SK-N-SH (cell line): ENCODE measurements at regions not wholly inside any gene's neighbourhood (a gene's known extent, or its start where the extent isn't known, plus 50 kb on each side); places are given as distances from the start of the nearest gene placed in this dataset.

Experiments
- CTCF ChIA-PET: fragments of 300-600, 350-600 bp; formaldehyde crosslinking; extraction: SDS; loops from one replicate; lab custom pipeline; 2021; lab: Yijun Ruan, JAX
- POLR2A ChIA-PET: fragments of 350-600 bp; sonication (Branson Sonifier 250); formaldehyde crosslinking; extraction: SDS; loops from one replicate; lab custom pipeline; 2020; ENCODE audit warnings: antibody characterized with exemption, inconsistent platforms; lab: Yijun Ruan, JAX
- DNase-seq: peaks from one replicate; pipeline ENCODE4 v3.0.0; 2012
- H2AFZ ChIP-seq: fragments of 200-600 bp; sonication (generic); 2 replicates; pipeline ENCODE4 v1.8.1; 2016; ENCODE audit warnings: antibody characterized with exemption, mild to moderate bottlenecking, low read depth
- H3F3A ChIP-seq: fragments of 200-600 bp; sonication (generic); replicated peaks from 2 replicates; pipeline ENCODE3; 2016; ENCODE audit warnings: antibody characterized with exemption, mild to moderate bottlenecking; ENCODE audit not compliant: insufficient read depth
- H3K27ac ChIP-seq, 2 experiments: fragments of 200-500 bp in 1 of 2; fragments of 200-600 bp in 1 of 2; sonication (Bioruptor generic) in 1 of 2; sonication (generic), shearing (Covaris generic) in 1 of 2; 2 replicates each; pipeline versions ENCODE4 v1.5.1 to v1.6.1; 2014 to 2016; ENCODE audit warnings: low read depth in 2 of 2, inconsistent platforms in 1 of 2, low read length in 1 of 2, mild to moderate bottlenecking in 1 of 2, mixed read lengths in 1 of 2
- H3K27me3 ChIP-seq: fragments of 200-600 bp; sonication (generic), shearing (Covaris generic); 2 replicates; pipeline ENCODE4 v1.6.1; 2016; ENCODE audit warnings: mixed run types; ENCODE audit not compliant: insufficient read depth
- H3K36me3 ChIP-seq, 2 experiments: fragments of 200-500 bp in 1 of 2; fragments of 200-600 bp in 1 of 2; sonication (Bioruptor generic) in 1 of 2; sonication (generic) in 1 of 2; replicated peaks in 1 of 2; 2 replicates each; pipeline versions ENCODE3 to v1.5.1; 2014 to 2016; ENCODE audit warnings: low read length in 1 of 2, mild to moderate bottlenecking in 1 of 2; ENCODE audit not compliant: insufficient read depth in 2 of 2, control insufficient read depth in 1 of 2
- H3K4me1 ChIP-seq, 2 experiments: fragments of 200-500 bp in 1 of 2; fragments of 200-600 bp in 1 of 2; sonication (Bioruptor generic) in 1 of 2; sonication (generic), shearing (Covaris generic) in 1 of 2; 2 replicates each; pipeline versions ENCODE4 v1.5.1 to v1.6.1; 2014 to 2016; ENCODE audit warnings: low read depth in 1 of 2, low read length in 1 of 2, mixed run types in 1 of 2; ENCODE audit not compliant: insufficient read depth in 2 of 2, control insufficient read depth in 1 of 2
- H3K4me2 ChIP-seq: fragments of 200-600 bp; sonication (generic), shearing (Covaris generic); 2 replicates; pipeline ENCODE4 v1.6.1; 2017; ENCODE audit warnings: mixed run types
- H3K4me3 ChIP-seq, 2 experiments: fragments of 200-500 bp in 1 of 2; fragments of 200-600 bp in 1 of 2; sonication (Bioruptor generic) in 1 of 2; sonication (generic), shearing (Covaris generic) in 1 of 2; 2 replicates each; pipeline versions ENCODE4 v1.5.1 to v1.8.1; 2014 to 2016; ENCODE audit warnings: low read depth in 2 of 2, inconsistent platforms in 1 of 2, low read length in 1 of 2, mild to moderate bottlenecking in 1 of 2, mixed read lengths in 1 of 2, moderate library complexity in 1 of 2
- H3K79me2 ChIP-seq: fragments of 200-600 bp; sonication (generic); 2 replicates; pipeline ENCODE4 v1.8.1; 2017; ENCODE audit warnings: mild to moderate bottlenecking; ENCODE audit not compliant: insufficient read depth
- H3K9ac ChIP-seq: fragments of 200-600 bp; sonication (generic); 2 replicates; pipeline ENCODE4 v1.6.1; 2017; ENCODE audit warnings: mixed run types
- H3K9me2 ChIP-seq: fragments of 200-600 bp; sonication (generic); 2 replicates; pipeline ENCODE4 v1.6.1; 2017; ENCODE audit warnings: mixed run types
- H3K9me3 ChIP-seq: fragments of 200-600 bp; sonication (generic); 2 replicates; pipeline ENCODE4 v1.6.1; 2017; ENCODE audit warnings: mixed run types, mild to moderate bottlenecking, moderate library complexity
- H4K20me1 ChIP-seq: fragments of 200-600 bp; sonication (generic); 2 replicates; pipeline ENCODE4 v1.6.1; 2017; ENCODE audit warnings: mild to moderate bottlenecking, mixed run types; ENCODE audit not compliant: insufficient read depth
- CHD2 ChIP-seq: fragments of 150-350 bp; IDR thresholded peaks from 2 replicates; pipeline ENCODE4 v1.6.1; 2018; ENCODE audit warnings: low read length; ENCODE audit not compliant: partially characterized antibody
- EP300 ChIP-seq, 2 experiments: IDR thresholded peaks; 2 replicates each; pipeline versions ENCODE4 v1.4.0 to v1.6.1; 2012; ENCODE audit warnings: borderline replicate concordance in 1 of 2, low read depth in 1 of 2, low read length in 1 of 2
- FOSL2 ChIP-seq: IDR thresholded peaks from 2 replicates; pipeline ENCODE4 v1.4.0; 2012; ENCODE audit warnings: low read depth, mild to moderate bottlenecking, moderate library complexity, borderline replicate concordance
- FOXJ3 ChIP-seq: sonication (generic); formaldehyde crosslinking; IDR thresholded peaks from 2 replicates; pipeline ENCODE4 v1.5.1; 2020; ENCODE audit warnings: mild to moderate bottlenecking, missing genetic modification reagents
- NFIC ChIP-seq: IDR thresholded peaks from 2 replicates; pipeline ENCODE4 v1.4.0; 2012; ENCODE audit warnings: borderline replicate concordance
- NRF1 ChIP-seq: IDR thresholded peaks from 2 replicates; pipeline ENCODE4 v1.6.1; 2012; ENCODE audit warnings: low read depth, mild to moderate bottlenecking, low read length
- POLR2AphosphoS5 ChIP-seq: IDR thresholded peaks from 2 replicates; pipeline ENCODE4 v1.6.1; 2012; ENCODE audit warnings: low read depth, low read length
- RCOR1 ChIP-seq: fragments of 150-350 bp; IDR thresholded peaks from 2 replicates; pipeline ENCODE4 v1.6.1; 2017; ENCODE audit warnings: antibody characterized with exemption, low read length
- RFX5 ChIP-seq: IDR thresholded peaks from 2 replicates; pipeline ENCODE4 v1.6.1; 2012; ENCODE audit warnings: mild to moderate bottlenecking, improper control_type of control experiment, low read length
- RXRA ChIP-seq: IDR thresholded peaks from 2 replicates; pipeline ENCODE4 v1.4.0; 2012; ENCODE audit warnings: low read depth, mild to moderate bottlenecking, borderline replicate concordance
- SMC3 ChIP-seq: IDR thresholded peaks from 2 replicates; pipeline ENCODE4 v1.6.1; 2012; ENCODE audit warnings: low read depth, low read length, improper control_type of control experiment
- TAF1 ChIP-seq: IDR thresholded peaks from 2 replicates; pipeline ENCODE4 v1.6.1; 2012; ENCODE audit warnings: low read depth, mild to moderate bottlenecking, low read length, moderate library complexity, borderline replicate concordance
- TEAD4 ChIP-seq: IDR thresholded peaks from 2 replicates; pipeline ENCODE4 v1.4.0; 2012; ENCODE audit warnings: mild to moderate bottlenecking, borderline replicate concordance; ENCODE audit not compliant: insufficient read depth
- WGBS: methylation state at CpG from one replicate; pipeline ENCODE4 v1.1.6; 2017; ENCODE audit warnings: low lambda C conversion rate; 5-methylcytosine and 5-hydroxymethylcytosine counted together
- TF ChIP-seq, protein P1 (sequence below): fragments of 200-600 bp; sonication (generic); IDR thresholded peaks from 2 replicates; pipeline ENCODE4 v1.6.1; 2017; ENCODE audit warnings: antibody characterized with exemption, mild to moderate bottlenecking, moderate library complexity
- TF ChIP-seq, protein P2 (sequence below): IDR thresholded peaks from 2 replicates; pipeline ENCODE4 v1.6.1; 2012; ENCODE audit warnings: mild to moderate bottlenecking, low read depth, low read length, moderate library complexity
- TF ChIP-seq, protein P3 (sequence below): fragments of 150-350 bp; IDR thresholded peaks from 2 replicates; pipeline ENCODE4 v1.6.1; 2017; ENCODE audit warnings: antibody characterized with exemption, low read length, low read depth, borderline replicate concordance
- TF ChIP-seq, protein P4 (sequence below): IDR thresholded peaks from 2 replicates; pipeline ENCODE4 v1.4.0; 2012; ENCODE audit warnings: low read depth, borderline replicate concordance
- TF ChIP-seq, protein P5 (sequence below): IDR thresholded peaks from 2 replicates; pipeline ENCODE4 v1.4.0; 2012; ENCODE audit warnings: low read depth
- TF ChIP-seq, protein P6 (sequence below): fragments of 150-350 bp; IDR thresholded peaks from 2 replicates; pipeline ENCODE4 v1.6.1; 2016; ENCODE audit warnings: mild to moderate bottlenecking, low read depth, low read length

DNA sequence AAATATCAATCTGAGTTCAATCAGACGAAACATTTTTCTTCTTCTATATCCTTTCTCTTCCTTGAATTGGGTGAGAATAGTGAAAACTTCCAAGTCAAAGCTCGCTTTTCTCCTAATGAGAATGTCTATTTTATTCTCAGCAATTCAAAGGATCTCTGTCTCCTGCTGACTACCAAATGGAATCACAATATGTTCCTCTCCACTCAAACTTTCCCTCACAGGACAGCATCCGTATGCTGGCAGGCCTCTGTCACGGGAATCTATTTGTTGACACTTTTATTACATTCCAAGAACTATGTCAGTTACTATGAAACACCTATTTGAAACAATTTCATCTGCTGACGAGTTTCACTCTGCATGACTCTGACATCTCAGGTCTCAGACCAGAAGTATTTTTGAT, 1196.6 kb downstream of the CDH11 start:
- Histone ChIP-seq H3K9ac (no peak overlapping the region), H3K4me1 (no peaks in the 10 kb centered on the region; a peak in 1 of 4 replicates), H3K36me3 (no peaks in the 10 kb centered on the region), H3K9me2 (no peaks in the 10 kb centered on the region), H3K27me3 (no peaks in the 10 kb centered on the region), H4K20me1 (no peaks in the 10 kb centered on the region), H3F3A (peaks cover 12% of the 10 kb centered on the region), H2AFZ (no peak overlapping the region), H3K4me3 (no peak overlapping the region), H3K9me3 (no peaks in the 10 kb centered on the region), H3K4me2 (no peak overlapping the region), H3K27ac (no peak overlapping the region), H3K79me2 (no peaks in the 10 kb centered on the region)
- POLR2A ChIA-PET = no interaction called here
- TF ChIP-seq CHD2 (no peak), FOSL2 (no peak), SMC3 (no peak), TEAD4 (no peak), NRF1 (no peak), RCOR1 (no peak), RXRA (no peak), TAF1 (no peak), EP300 (IDR thresholded peaks at IDR 0.05; ENCODE audit: borderline replicate concordance in 1 of 2, low read depth in 1 of 2, low read length in 1 of 2) (no peak), POLR2AphosphoS5 (no peak), FOXJ3 (CRISPR knock-in tag) (no peak), RFX5 (no peak), NFIC (no peak)
- TF ChIP-seq, protein P1, sequence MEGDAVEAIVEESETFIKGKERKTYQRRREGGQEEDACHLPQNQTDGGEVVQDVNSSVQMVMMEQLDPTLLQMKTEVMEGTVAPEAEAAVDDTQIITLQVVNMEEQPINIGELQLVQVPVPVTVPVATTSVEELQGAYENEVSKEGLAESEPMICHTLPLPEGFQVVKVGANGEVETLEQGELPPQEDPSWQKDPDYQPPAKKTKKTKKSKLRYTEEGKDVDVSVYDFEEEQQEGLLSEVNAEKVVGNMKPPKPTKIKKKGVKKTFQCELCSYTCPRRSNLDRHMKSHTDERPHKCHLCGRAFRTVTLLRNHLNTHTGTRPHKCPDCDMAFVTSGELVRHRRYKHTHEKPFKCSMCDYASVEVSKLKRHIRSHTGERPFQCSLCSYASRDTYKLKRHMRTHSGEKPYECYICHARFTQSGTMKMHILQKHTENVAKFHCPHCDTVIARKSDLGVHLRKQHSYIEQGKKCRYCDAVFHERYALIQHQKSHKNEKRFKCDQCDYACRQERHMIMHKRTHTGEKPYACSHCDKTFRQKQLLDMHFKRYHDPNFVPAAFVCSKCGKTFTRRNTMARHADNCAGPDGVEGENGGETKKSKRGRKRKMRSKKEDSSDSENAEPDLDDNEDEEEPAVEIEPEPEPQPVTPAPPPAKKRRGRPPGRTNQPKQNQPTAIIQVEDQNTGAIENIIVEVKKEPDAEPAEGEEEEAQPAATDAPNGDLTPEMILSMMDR = no peak
- TF ChIP-seq, protein P2, sequence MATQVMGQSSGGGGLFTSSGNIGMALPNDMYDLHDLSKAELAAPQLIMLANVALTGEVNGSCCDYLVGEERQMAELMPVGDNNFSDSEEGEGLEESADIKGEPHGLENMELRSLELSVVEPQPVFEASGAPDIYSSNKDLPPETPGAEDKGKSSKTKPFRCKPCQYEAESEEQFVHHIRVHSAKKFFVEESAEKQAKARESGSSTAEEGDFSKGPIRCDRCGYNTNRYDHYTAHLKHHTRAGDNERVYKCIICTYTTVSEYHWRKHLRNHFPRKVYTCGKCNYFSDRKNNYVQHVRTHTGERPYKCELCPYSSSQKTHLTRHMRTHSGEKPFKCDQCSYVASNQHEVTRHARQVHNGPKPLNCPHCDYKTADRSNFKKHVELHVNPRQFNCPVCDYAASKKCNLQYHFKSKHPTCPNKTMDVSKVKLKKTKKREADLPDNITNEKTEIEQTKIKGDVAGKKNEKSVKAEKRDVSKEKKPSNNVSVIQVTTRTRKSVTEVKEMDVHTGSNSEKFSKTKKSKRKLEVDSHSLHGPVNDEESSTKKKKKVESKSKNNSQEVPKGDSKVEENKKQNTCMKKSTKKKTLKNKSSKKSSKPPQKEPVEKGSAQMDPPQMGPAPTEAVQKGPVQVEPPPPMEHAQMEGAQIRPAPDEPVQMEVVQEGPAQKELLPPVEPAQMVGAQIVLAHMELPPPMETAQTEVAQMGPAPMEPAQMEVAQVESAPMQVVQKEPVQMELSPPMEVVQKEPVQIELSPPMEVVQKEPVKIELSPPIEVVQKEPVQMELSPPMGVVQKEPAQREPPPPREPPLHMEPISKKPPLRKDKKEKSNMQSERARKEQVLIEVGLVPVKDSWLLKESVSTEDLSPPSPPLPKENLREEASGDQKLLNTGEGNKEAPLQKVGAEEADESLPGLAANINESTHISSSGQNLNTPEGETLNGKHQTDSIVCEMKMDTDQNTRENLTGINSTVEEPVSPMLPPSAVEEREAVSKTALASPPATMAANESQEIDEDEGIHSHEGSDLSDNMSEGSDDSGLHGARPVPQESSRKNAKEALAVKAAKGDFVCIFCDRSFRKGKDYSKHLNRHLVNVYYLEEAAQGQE = no peak
- TF ChIP-seq, protein P3, sequence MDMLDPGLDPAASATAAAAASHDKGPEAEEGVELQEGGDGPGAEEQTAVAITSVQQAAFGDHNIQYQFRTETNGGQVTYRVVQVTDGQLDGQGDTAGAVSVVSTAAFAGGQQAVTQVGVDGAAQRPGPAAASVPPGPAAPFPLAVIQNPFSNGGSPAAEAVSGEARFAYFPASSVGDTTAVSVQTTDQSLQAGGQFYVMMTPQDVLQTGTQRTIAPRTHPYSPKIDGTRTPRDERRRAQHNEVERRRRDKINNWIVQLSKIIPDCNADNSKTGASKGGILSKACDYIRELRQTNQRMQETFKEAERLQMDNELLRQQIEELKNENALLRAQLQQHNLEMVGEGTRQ = no peak
- TF ChIP-seq, protein P4, sequence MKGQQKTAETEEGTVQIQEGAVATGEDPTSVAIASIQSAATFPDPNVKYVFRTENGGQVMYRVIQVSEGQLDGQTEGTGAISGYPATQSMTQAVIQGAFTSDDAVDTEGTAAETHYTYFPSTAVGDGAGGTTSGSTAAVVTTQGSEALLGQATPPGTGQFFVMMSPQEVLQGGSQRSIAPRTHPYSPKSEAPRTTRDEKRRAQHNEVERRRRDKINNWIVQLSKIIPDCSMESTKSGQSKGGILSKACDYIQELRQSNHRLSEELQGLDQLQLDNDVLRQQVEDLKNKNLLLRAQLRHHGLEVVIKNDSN = no peak
- TF ChIP-seq, protein P5, sequence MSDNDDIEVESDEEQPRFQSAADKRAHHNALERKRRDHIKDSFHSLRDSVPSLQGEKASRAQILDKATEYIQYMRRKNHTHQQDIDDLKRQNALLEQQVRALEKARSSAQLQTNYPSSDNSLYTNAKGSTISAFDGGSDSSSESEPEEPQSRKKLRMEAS = no peak
- TF ChIP-seq, protein P6, sequence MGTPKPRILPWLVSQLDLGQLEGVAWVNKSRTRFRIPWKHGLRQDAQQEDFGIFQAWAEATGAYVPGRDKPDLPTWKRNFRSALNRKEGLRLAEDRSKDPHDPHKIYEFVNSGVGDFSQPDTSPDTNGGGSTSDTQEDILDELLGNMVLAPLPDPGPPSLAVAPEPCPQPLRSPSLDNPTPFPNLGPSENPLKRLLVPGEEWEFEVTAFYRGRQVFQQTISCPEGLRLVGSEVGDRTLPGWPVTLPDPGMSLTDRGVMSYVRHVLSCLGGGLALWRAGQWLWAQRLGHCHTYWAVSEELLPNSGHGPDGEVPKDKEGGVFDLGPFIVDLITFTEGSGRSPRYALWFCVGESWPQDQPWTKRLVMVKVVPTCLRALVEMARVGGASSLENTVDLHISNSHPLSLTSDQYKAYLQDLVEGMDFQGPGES = no peak
- CTCF ChIA-PET = no interaction called here
- DNase-seq = no peak
- WGBS = 84% methylated on average over 5 of the region's 5 CpGs
